ENCODE measurements at regions not wholly inside any gene's neighbourhood (a gene's known extent, or its start where the extent isn't known, plus 50 kb on each side); places are given as distances from the start of the nearest gene placed in this dataset.

GRCh38 chr1:193919827-193920226 lies 733.4 kb upstream of the B3GALT2 start:
- TF ChIP-seq POLR2A (IDR thresholded peaks at IDR 0.05) (no peak), CTCF (IDR thresholded peaks at IDR 0.05 in 4 of 5, conservative IDR thresholded peaks at IDR 0.05 in 1 of 5) (no peak)
